Parathyroid adenoma (tissue), 2 donors: ENCODE measurements at regions not wholly inside any gene's neighbourhood (a gene's known extent, or its start where the extent isn't known, plus 50 kb on each side); places are given as distances from the start of the nearest gene placed in this dataset.

ENCODE experiments used
- H2AFZ ChIP-seq: fragments of 300-600 bp; sonication (generic); one replicate; pipeline ENCODE4 v1.7.0; 2017; ENCODE audit warnings: antibody characterized with exemption, mild to moderate bottlenecking
- H3K27ac ChIP-seq: fragments of 300-600 bp; sonication (generic); one replicate; pipeline ENCODE4 v1.7.0; 2017
- H3K27me3 ChIP-seq: fragments of 300-600 bp; sonication (generic); one replicate; pipeline ENCODE4 v1.7.0; 2017; ENCODE audit warnings: low read length; ENCODE audit not compliant: control insufficient read depth, insufficient read depth
- H3K36me3 ChIP-seq: fragments of 300-600 bp; sonication (generic); one replicate; pipeline ENCODE4 v1.7.0; 2017; ENCODE audit warnings: low read length; ENCODE audit not compliant: control insufficient read depth, insufficient read depth
- H3K4me1 ChIP-seq: fragments of 300-600 bp; sonication (generic); one replicate; pipeline ENCODE4 v1.7.0; 2017; ENCODE audit warnings: control low read depth
- H3K4me2 ChIP-seq: fragments of 300-600 bp; sonication (generic); one replicate; pipeline ENCODE4 v1.7.0; 2017; ENCODE audit warnings: low read length
- H3K4me3 ChIP-seq: fragments of 300-600 bp; sonication (generic); one replicate; pipeline ENCODE4 v1.7.0; 2017; ENCODE audit warnings: low read depth, low read length
- H3K79me2 ChIP-seq: fragments of 300-600 bp; sonication (generic); one replicate; pipeline ENCODE4 v1.7.0; 2017; ENCODE audit warnings: control low read depth
- H3K9ac ChIP-seq: fragments of 300-600 bp; sonication (generic); one replicate; pipeline ENCODE4 v1.7.0; 2017; ENCODE audit warnings: mild to moderate bottlenecking
- H3K9me3 ChIP-seq: fragments of 300-600 bp; sonication (generic); one replicate; pipeline ENCODE4 v1.7.0; 2017; ENCODE audit warnings: low read length; ENCODE audit not compliant: control insufficient read depth
- TF ChIP-seq, protein P1 (sequence below): fragments of 300-600 bp; sonication (generic); IDR thresholded peaks from one replicate; pipeline ENCODE4 v1.7.0; 2017; ENCODE audit warnings: antibody characterized with exemption, mild to moderate bottlenecking
- donor health status: primary hyperparathyroidism.

DNA sequence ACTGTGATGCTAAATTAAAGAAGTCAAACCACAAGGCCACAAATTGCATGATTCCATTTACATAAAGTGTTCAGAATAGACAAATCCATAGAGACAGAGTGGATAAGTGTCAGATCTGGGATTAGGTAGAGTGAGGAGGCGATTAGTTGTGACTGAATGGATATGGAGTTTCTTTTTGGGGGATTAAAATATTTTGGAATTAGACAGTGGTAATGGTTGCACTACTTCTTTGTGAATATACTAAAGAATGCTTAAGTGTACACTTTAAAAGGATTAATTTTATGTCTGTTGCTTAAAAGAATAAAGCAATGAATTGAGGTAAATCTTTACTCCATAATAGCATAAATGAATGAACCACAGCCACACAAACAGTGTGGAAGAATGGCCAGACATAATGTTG is 175.5 kb upstream of the CADM2 start:
- Histone ChIP-seq H3K4me3 (no peak overlapping the region), H3K4me1 (no peaks in the 10 kb centered on the region), H3K27ac (no peak overlapping the region), H2AFZ (no peak overlapping the region), H3K79me2 (no peaks in the 10 kb centered on the region), H3K4me2 (no peak overlapping the region), H3K36me3 (no peaks in the 10 kb centered on the region), H3K27me3 (no peaks in the 10 kb centered on the region), H3K9me3 (no peaks in the 10 kb centered on the region), H3K9ac (no peak overlapping the region)
- TF ChIP-seq, protein P1, sequence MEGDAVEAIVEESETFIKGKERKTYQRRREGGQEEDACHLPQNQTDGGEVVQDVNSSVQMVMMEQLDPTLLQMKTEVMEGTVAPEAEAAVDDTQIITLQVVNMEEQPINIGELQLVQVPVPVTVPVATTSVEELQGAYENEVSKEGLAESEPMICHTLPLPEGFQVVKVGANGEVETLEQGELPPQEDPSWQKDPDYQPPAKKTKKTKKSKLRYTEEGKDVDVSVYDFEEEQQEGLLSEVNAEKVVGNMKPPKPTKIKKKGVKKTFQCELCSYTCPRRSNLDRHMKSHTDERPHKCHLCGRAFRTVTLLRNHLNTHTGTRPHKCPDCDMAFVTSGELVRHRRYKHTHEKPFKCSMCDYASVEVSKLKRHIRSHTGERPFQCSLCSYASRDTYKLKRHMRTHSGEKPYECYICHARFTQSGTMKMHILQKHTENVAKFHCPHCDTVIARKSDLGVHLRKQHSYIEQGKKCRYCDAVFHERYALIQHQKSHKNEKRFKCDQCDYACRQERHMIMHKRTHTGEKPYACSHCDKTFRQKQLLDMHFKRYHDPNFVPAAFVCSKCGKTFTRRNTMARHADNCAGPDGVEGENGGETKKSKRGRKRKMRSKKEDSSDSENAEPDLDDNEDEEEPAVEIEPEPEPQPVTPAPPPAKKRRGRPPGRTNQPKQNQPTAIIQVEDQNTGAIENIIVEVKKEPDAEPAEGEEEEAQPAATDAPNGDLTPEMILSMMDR: no peak

DNA sequence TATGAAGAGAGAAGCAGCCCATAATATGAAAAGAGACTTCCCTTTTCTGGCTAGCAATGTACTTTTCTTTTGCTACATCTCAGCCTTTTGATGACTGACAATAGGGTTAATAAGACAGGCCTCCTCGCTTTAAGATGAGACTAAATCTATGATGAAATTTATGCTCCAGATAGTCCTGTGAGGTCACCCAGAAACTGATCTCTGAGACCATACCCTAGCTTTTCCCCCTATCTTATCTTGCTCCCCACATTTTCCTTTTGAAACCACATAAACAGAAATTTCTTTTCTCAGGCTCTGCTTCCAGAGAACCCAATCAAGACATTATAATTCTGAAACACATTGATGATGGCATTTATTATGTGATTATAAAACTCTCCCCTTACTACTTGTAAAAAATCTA is 168.8 kb upstream of the CADM2 start:
- no peak overlapping the region for H3K4me2 ChIP-seq
- TF ChIP-seq, protein P1: no peak
- no peaks in the 10 kb centered on the region for H3K36me3 ChIP-seq
- no peak overlapping the region for H3K4me3 ChIP-seq
- no peaks in the 10 kb centered on the region for H3K4me1 ChIP-seq
- no peak overlapping the region for H3K9ac ChIP-seq
- H3K9me3 ChIP-seq: no peaks in the 10 kb centered on the region
- no peak overlapping the region for H3K27ac ChIP-seq
- no peaks in the 10 kb centered on the region for H3K79me2 ChIP-seq
- H2AFZ ChIP-seq: no peak overlapping the region
- H3K27me3 ChIP-seq: no peaks in the 10 kb centered on the region

DNA sequence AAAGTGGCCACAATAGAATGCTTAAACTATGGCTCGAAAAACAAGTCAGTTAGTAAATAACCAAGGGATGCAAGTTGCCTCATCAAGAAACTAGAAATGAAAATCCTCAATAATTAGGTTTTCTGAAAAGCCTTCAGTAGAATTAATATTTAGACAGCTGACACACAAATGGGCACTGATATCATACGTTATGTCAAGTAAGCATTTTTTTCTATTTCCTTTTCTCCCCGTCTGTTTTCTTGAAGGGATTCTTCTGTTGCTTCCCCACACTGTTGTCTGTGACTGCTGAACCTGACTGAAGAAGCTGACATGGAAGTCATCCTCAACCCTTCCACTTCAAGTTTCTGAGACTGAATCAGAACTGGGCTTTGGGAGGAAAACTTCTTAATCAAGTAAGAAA is 151.8 kb upstream of the CADM2 start:
- Histone ChIP-seq H3K27ac (no peak overlapping the region), H3K79me2 (no peaks in the 10 kb centered on the region)

DNA sequence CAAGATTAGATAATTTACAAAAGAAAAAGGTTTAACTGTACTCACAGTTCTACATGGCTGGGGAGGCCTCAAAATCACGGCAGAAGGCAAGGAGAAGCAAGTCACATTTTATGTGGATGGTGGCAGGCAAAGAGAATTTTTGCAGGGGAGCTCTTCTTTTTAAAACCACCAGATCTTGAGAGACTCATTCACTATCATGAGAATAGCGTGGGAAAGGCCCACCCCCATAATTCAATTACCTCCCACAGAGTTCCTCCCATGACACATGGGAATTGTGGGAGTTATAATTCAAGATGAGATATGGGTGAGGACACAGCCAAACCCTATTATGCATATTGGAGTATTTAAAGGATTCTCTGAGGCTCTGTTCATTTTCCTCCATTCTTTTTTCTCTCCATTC is 138.7 kb upstream of the CADM2 start:
- Histone ChIP-seq H3K9me3 (no peaks in the 10 kb centered on the region), H3K4me1 (no peaks in the 10 kb centered on the region), H3K27ac (no peak overlapping the region), H3K27me3 (no peaks in the 10 kb centered on the region), H3K9ac (no peak overlapping the region), H3K36me3 (no peaks in the 10 kb centered on the region), H3K4me3 (no peak overlapping the region), H3K79me2 (no peaks in the 10 kb centered on the region), H2AFZ (no peak overlapping the region), H3K4me2 (no peak overlapping the region)
- TF ChIP-seq, protein P1: no peak

More for the DNA sequence above, 151.8 kb upstream of the CADM2 start:
- Histone ChIP-seq H3K9me3 (no peaks in the 10 kb centered on the region), H2AFZ (no peak overlapping the region), H3K4me2 (no peak overlapping the region), H3K36me3 (no peaks in the 10 kb centered on the region), H3K9ac (no peak overlapping the region), H3K4me1 (no peaks in the 10 kb centered on the region), H3K27me3 (no peaks in the 10 kb centered on the region), H3K4me3 (no peak overlapping the region)
- TF ChIP-seq, protein P1: no peak

DNA sequence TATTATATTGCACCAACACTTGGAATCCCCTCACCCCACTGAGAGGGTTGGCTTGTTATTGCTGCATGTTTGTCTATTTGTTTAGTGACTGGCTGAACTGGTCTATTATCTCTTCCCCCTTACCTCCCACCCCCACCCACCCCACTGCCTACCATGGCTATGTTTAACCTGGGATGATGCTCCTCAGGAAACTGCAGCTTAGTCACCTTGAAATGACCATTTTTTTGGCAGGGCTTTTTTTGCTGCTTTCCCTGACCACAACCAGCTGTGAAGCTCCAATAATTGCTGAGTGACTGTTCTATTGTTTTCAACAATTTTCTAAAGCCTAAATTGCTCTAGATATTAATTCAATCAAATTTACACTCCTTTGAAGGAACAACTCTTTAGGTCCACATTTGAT is 137.9 kb upstream of the CADM2 start:
- Histone ChIP-seq H3K4me1 (no peaks in the 10 kb centered on the region), H3K9ac (no peak overlapping the region), H3K4me3 (no peak overlapping the region), H3K36me3 (no peaks in the 10 kb centered on the region), H3K79me2 (no peaks in the 10 kb centered on the region), H3K9me3 (no peaks in the 10 kb centered on the region), H3K27ac (no peak overlapping the region), H3K4me2 (no peak overlapping the region), H3K27me3 (no peaks in the 10 kb centered on the region), H2AFZ (no peak overlapping the region)
- TF ChIP-seq, protein P1: no peak
